Activated naive CD4-positive, alpha-beta T cell treated with anti-CD3 and anti-CD28 coated beads, Interleukin-2, amount 50 U/mL, for 16 hours (primary cell): ENCODE measurements at regions not wholly inside any gene's neighbourhood (a gene's known extent, or its start where the extent isn't known, plus 50 kb on each side); places are given as distances from the start of the nearest gene placed in this dataset.

Experiments used
- DNase-seq: peaks from one replicate; pipeline ENCODE4 v3.0.0-alpha.2; 2020

DNA sequence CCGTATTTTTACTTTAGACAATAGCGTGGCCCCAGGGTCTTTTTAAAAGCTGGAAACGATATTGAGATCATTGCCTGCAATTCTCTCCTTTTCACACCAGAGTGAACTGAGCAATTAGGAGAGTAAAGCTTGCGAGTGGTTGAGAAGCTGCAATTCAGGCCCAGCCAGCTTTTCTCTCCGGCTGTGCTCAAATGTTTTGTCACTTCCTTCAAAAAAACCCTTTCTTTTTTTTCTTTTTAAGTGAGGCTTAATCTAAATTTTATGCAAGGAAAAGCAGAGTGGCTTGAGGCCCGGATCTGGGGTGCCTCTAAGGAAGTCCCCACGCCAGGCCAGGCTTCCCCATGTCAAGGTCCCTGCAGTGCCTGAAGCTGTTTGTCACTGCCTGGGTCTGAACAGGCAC is 433.9 kb downstream of the GLRX3 start:
- DNase-seq, result no peak

GRCh38 chr10:130571674-130572073 is 435.5 kb downstream of the GLRX3 start:
- DNase-seq, result no peak

- DNase-seq, result no peak
Measured at GRCh38 chr10:130573446-130573845, 437.3 kb downstream of the GLRX3 start.

DNA sequence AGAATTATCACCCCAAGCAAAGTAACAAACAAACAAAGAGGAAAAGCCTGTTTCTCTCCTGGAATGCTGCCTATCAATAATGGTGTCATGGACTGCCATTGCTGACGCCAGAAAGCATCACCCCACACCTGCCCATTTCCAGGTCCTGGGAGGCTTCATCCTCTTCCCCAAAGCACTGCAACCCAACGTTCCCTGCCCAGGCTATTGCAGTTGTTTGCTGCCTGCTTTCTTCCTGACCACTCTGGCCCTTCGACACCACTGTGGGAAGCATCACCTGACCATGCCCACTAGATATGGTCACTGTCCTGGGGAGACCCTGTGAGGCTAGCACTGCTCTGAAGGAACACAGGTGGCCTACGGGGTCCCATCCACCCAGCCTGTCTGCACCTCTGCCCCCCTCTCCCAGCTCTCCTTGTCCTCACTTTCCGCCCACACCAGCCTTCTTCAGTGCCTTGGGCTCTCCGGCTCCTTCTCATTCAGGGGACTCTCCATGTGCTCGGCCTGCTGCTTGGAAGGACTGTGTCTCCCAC is 439.6 kb downstream of the GLRX3 start:
- DNase-seq, result no peak

GRCh38 chr10:130576427-130576826 is 440.2 kb downstream of the GLRX3 start:
- no peak for DNase-seq

- no peak for DNase-seq
Measured at GRCh38 chr10:130577039-130577438, 440.8 kb downstream of the GLRX3 start.

- no peak for DNase-seq
Measured at GRCh38 chr10:130578532-130579289, 442.5 kb downstream of the GLRX3 start.

- DNase-seq, result no peak
Measured at GRCh38 chr10:130579913-130580312, 443.7 kb downstream of the GLRX3 start.

- DNase-seq, result no peak
Measured at GRCh38 chr10:130580975-130581374, 444.8 kb downstream of the GLRX3 start.

DNA sequence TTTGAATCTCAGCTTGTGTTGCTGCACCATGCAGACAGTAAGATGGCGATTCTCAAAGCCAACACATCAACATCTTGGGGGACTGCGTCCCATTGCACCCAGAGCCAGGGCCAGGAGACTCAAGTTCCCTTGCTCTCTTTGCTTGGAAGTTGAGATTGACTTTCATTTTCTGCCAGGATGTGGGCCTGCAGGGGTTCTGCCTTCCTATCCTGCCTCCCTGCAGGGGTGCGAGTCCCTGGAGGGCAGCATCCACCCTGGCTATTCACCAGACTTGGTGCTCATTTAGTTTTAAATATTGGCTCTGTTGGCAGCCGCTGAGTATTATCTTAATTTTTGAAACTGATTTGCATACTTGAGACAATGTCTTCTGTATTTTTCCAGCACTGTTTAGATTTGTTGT is 451.5 kb downstream of the GLRX3 start:
- no peak for DNase-seq

DNA sequence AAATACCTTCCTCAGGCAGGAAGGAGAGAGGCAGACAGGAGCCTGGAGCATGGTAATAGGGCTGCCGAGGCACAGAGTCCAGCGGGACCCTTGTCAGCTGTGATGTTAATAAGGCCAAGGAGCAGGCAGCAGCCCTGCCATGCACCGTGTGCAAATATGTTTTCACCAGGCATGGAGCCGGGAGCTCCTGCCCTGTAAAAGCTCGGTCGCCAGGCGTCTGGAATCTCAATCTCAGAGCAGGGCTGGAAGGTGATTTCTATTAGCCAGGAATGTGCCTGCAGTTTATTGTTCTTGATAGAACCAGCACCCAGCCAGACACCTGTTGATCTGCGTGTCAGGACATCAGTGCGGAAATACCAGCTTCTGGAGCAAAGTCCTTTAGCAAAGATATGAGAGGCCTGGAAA is 469.8 kb downstream of the GLRX3 start:
- DNase-seq, result no peak

DNA sequence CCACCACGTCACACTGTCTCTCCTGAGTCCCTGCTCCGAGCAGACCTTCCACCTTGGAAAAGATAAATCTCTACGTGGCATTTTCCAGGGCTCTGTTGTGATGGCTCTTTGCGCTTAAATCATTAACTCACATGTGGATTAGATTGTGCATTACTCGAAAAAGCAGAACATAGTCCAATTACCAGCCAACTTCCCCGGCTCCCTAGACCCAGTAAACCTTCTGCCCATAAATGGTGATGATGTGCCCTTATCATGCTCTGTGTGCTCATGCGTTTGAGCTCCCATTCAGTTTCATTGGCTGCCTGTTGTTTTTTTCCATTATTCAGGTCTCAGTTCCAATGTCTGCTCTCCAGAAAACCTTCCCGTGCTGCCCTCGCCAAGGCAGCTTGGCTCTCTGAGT is 471.2 kb downstream of the GLRX3 start:
- DNase-seq, result no peak

GRCh38 chr10:130611239-130611638 is 475.0 kb downstream of the GLRX3 start:
- no peak for DNase-seq

- no peak for DNase-seq
Measured at GRCh38 chr10:130615457-130615856, 479.3 kb downstream of the GLRX3 start.

GRCh38 chr10:130617985-130618384 is 481.8 kb downstream of the GLRX3 start:
- no peak for DNase-seq

- no peak for DNase-seq
Measured at GRCh38 chr10:130618647-130619046, 482.5 kb downstream of the GLRX3 start.

- DNase-seq, result no peak
Measured at GRCh38 chr10:130621231-130621775, 485.1 kb downstream of the GLRX3 start.

DNA sequence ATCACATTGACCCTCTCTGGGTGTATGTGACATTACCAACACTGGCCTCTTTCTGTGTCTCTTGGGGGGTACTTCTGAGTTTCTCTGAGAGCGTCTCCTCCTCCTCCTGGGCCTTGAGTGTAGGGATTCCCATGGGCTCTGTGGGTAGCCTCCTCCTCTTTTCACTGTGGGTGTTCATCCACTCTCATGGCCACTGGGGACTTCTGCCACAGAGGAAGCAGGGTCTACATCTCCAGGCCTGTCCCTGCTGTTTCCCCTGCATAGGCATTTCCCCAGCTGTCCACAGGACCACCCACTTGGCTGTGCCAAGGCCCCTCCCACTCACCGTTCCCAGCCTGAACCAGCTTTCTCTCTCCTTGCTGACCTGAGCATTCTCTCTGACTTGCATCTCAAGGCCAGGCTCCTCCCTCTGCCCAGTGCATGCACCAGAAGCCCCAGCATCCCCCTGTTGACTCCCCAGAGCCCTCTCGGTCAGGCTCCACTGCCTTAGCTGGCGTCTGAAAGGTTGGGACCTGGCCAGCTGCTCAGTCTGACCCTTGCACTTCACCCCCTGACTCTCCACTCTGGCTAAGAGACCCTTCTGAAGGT is 487.6 kb downstream of the GLRX3 start:
- DNase-seq, result no peak

GRCh38 chr10:130627346-130628045 is 491.3 kb downstream of the GLRX3 start:
- DNase-seq, result no peak

DNA sequence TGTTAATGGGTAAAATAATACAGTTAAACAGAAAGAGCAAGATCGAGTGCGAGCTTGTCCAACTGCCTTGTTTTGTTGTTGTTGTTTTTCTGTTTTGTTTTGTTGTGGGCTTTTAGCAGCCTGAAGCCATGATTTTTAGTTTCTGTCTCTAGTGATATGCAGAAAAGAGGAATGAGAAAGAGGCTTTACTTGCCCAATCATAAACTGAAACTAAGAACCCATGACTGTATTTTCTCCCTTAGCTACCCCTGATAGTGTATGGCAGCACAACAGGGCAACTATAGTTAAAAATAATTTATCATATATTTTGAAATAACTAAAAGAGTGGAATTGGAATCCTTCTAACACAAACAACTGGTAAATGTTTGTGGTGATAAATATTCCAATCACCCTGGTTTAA is 493.9 kb downstream of the GLRX3 start:
- DNase-seq, result no peak

DNA sequence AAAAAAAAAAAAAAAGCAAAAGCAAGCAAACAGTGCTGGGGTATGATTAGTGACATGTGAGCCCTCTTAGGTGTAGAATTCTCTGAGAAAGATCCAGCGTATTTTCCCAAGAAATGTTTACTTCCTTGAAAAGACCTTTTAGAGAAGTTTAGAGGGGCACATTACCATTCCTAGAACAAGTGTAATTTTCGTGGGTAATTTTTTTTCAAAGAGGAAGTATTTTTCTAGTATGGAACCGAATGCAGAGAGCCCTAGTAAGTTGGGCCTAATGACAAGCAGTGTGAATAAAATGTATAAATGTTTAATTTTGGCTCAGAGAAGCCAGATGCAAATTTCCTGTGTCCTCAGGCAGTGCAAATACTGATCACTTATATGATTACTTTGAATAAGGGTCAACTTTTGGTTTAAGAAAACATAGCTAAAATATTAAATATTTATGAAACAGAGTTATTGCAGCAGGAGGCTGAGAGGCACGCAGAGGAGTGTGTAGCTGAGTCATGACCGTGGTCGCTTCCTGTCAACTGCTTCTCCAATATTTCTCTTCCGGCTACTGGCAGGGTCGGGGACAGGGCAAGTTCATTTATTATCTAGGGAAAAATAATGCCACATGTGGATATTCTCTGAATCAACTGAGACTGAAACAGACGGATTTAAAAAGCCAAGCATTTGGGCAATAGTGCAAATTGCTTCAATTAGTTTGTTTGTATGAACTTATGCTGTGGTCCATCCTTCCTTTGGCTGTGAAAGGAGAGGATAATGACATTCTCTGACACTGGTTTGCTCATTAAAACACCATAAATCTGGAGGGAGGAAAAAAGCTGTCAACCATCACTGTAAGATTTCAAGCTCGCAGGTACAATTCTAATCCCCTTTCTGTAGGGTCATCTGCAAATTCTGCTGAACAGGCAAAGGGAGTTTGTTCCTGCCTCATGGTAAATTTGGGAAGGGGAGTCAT is 495.2 kb downstream of the GLRX3 start:
- no peak for DNase-seq

GRCh38 chr10:130634816-130635215 is 498.6 kb downstream of the GLRX3 start:
- DNase-seq, result no peak
